Endothelial cell of umbilical vein (primary cell): ENCODE measurements at regions not wholly inside any gene's neighbourhood (a gene's known extent, or its start where the extent isn't known, plus 50 kb on each side); places are given as distances from the start of the nearest gene placed in this dataset.

Source experiments
- EZH2 ChIP-seq: IDR thresholded peaks from 2 replicates; pipeline ENCODE4 v1.6.1; 2012; ENCODE audit warnings: borderline replicate concordance, low read depth, mild to moderate bottlenecking, moderate library complexity, low read length, inconsistent platforms; ENCODE audit not compliant: severe bottlenecking
- GATA2 ChIP-seq: IDR thresholded peaks from 2 replicates; pipeline ENCODE4 v1.7.0; 2011; ENCODE audit warnings: low read depth, mild to moderate bottlenecking, moderate library complexity, mixed read lengths, low read length; ENCODE audit not compliant: insufficient read length, insufficient read depth
- JUN ChIP-seq: IDR thresholded peaks from 2 replicates; pipeline ENCODE4 v1.6.1; 2011; ENCODE audit warnings: borderline replicate concordance, low read depth; ENCODE audit not compliant: insufficient read length, insufficient read depth
- POLR2A ChIP-seq: IDR thresholded peaks from 2 replicates; pipeline ENCODE4 v1.6.1; 2012; ENCODE audit warnings: low read depth, mild to moderate bottlenecking, control low read depth, low read length
- POLR2AphosphoS5 ChIP-seq: IDR thresholded peaks from 2 replicates; pipeline ENCODE4 v1.6.1; 2012; ENCODE audit warnings: low read depth, mild to moderate bottlenecking, control low read depth, low read length, moderate library complexity; ENCODE audit not compliant: insufficient read depth
- TF ChIP-seq, protein P1 (sequence below), 2 donors: IDR thresholded peaks; 1 replicate in 1 of 2; 2 replicates in 1 of 2; pipeline ENCODE4 v1.5.1; 2011; ENCODE audit warnings: low read length in 2 of 2, mild to moderate bottlenecking in 2 of 2, moderate library complexity in 2 of 2, control low read depth in 1 of 2, inconsistent platforms in 1 of 2, low read depth in 1 of 2; ENCODE audit not compliant: insufficient read depth in 1 of 2; ENCODE audit errors: extremely low read depth in 1 of 2
- TF ChIP-seq, protein P2 (sequence below): IDR thresholded peaks from 2 replicates; pipeline ENCODE4 v1.6.1; 2011; ENCODE audit not compliant: insufficient read depth, insufficient read length

DNA sequence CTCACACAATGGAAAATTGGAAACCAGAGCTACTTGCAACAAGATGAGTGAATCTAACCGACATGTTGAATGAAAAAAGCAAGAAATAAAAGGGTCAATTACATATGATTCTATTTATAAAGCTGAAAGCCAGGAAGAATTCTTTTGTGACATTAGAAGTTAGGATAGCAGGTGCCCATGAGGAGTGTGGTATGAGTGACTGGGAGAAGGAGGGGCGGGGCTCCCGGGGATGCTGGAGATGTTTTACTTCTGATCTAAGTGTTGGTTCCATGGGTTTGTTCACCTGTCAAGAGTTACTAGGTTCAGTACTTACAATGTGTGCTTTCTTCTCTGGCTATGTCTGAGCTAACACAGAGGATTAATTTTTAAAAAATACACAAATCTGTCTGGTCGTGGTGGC is 60.8 kb downstream of the NSMCE3 start:
- TF ChIP-seq, protein P1, sequence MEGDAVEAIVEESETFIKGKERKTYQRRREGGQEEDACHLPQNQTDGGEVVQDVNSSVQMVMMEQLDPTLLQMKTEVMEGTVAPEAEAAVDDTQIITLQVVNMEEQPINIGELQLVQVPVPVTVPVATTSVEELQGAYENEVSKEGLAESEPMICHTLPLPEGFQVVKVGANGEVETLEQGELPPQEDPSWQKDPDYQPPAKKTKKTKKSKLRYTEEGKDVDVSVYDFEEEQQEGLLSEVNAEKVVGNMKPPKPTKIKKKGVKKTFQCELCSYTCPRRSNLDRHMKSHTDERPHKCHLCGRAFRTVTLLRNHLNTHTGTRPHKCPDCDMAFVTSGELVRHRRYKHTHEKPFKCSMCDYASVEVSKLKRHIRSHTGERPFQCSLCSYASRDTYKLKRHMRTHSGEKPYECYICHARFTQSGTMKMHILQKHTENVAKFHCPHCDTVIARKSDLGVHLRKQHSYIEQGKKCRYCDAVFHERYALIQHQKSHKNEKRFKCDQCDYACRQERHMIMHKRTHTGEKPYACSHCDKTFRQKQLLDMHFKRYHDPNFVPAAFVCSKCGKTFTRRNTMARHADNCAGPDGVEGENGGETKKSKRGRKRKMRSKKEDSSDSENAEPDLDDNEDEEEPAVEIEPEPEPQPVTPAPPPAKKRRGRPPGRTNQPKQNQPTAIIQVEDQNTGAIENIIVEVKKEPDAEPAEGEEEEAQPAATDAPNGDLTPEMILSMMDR (IDR thresholded peaks at IDR 0.05; ENCODE audit: extremely low read depth in 1 of 2, insufficient read depth in 1 of 2, low read depth in 1 of 2, low read length in 2 of 2), result no peak
- TF ChIP-seq POLR2A (no peak), JUN (no peak), EZH2 (no peak), POLR2AphosphoS5 (no peak), GATA2 (no peak)
- TF ChIP-seq, protein P2, sequence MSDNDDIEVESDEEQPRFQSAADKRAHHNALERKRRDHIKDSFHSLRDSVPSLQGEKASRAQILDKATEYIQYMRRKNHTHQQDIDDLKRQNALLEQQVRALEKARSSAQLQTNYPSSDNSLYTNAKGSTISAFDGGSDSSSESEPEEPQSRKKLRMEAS, result no peak
